ENCODE measurements at regions not wholly inside any gene's neighbourhood (a gene's known extent, or its start where the extent isn't known, plus 50 kb on each side); places are given as distances from the start of the nearest gene placed in this dataset.

DNA sequence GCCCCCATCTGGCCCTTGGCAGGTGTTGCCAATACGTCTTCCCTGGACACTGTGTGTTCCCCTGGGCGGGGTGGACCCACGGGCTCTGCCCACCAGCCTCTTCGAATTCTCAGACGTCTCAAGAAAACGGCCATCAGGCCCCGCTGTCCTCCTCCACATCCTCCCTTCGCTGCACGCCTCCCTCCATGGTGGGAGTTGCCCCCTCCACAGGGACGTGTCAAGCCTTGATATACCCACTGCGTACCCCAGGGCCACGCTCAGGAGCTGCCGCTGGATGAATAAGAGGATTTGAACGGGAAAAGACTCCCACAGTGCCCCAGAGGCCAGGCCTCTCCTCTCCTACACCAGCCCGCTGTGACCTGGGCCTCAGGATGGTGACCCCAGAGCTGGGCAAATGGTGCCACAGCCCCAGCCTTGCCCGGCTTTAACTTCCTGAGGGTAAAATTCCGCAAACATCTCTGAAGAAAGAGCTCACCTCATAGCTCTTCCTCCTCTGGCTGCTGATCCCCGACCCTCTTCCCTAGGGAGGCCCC lies 399.3 kb upstream of the MYT1L start:
- CTCF ChIA-PET (ENCODE audit: partially characterized antibody) = interaction anchor here (1.1 kb wide), 2 partner anchors 12 to 32 kb away, joined by 3 read pairs; no protein-coding TSS in a partner anchor
- H3K27ac ChIP-seq (ENCODE audit: low read depth, low read length) = no peak overlapping the region
- TF ChIP-seq RAD21 (IDR thresholded peaks at IDR 0.05 in 1 of 2, conservative IDR thresholded peaks at IDR 0.05 in 1 of 2; ENCODE audit: low read depth in 2 of 2, low read length in 2 of 2) (no peak), SRF (IDR thresholded peaks at IDR 0.05; ENCODE audit: low read depth, low read length) (no peak), RXRA (IDR thresholded peaks at IDR 0.05; ENCODE audit: insufficient read depth, low read depth, low read length) (no peak), RFX5 (IDR thresholded peaks at IDR 0.05; ENCODE audit: borderline replicate concordance, low read depth, low read length) (no peak), CTBP2 (IDR thresholded peaks at IDR 0.05; ENCODE audit: borderline replicate concordance, insufficient read depth, insufficient read length, low read length) (no peak), KDM4A (IDR thresholded peaks at IDR 0.05; ENCODE audit: low read depth, low read length, severe bottlenecking) (no peak), ASH2L (IDR thresholded peaks at IDR 0.05; ENCODE audit: low read length) (no peak), GTF2F1 (IDR thresholded peaks at IDR 0.05; ENCODE audit: borderline replicate concordance, low read depth, low read length) (no peak), EGR1 (IDR thresholded peaks at IDR 0.05; ENCODE audit: borderline replicate concordance, low read depth, low read length) (no peak)

More for the DNA sequence above, 399.3 kb upstream of the MYT1L start:
- Histone ChIP-seq H3K56ac (replicated peaks; ENCODE audit: insufficient read length, low read depth, low read length) (no peak overlapping the region), H3K27me3 (replicated peaks in 1 of 4; ENCODE audit: control insufficient read depth in 3 of 4, extremely low read depth in 1 of 4, insufficient read depth in 3 of 4, low read length in 3 of 4) (no peaks in the 10 kb centered on the region), H4K8ac (ENCODE audit: extremely low read depth, insufficient read depth, low read length) (no peak overlapping the region), H3K23ac (ENCODE audit: insufficient read length) (no peak overlapping the region), H4K5ac (ENCODE audit: insufficient read length, low read depth, low read length) (no peak overlapping the region), H3K9ac (replicated peaks in 1 of 4; ENCODE audit: extremely low read depth in 1 of 4, low read depth in 3 of 4, low read length in 3 of 4) (no peak overlapping the region), H3K79me2 (ENCODE audit: control insufficient read depth in 1 of 2, insufficient read depth in 2 of 2, low read length in 2 of 2) (no peaks in the 10 kb centered on the region), H2BK120ac (replicated peaks; ENCODE audit: low read depth, low read length) (no peak overlapping the region), H4K91ac (replicated peaks; ENCODE audit: insufficient read length, low read length) (no peak overlapping the region), H3K36me3 (ENCODE audit: control insufficient read depth in 2 of 4, insufficient read depth in 4 of 4, low read length in 3 of 4) (no peaks in the 10 kb centered on the region), H2BK20ac (ENCODE audit: low read length) (no peak overlapping the region), H2BK12ac (ENCODE audit: low read depth, low read length) (no peak overlapping the region), H3K4ac (replicated peaks; ENCODE audit: insufficient read length, low read depth, low read length) (no peak overlapping the region), H3K14ac (ENCODE audit: insufficient read length) (no peak overlapping the region), H3K4me2 (ENCODE audit: insufficient read depth in 1 of 2, low read depth in 2 of 2, low read length in 2 of 2) (no peak overlapping the region), H3K79me1 (ENCODE audit: low read depth, low read length) (no peaks in the 10 kb centered on the region), H4K20me1 (replicated peaks in 1 of 2; ENCODE audit: control insufficient read depth in 1 of 2, insufficient read depth in 2 of 2, low read length in 2 of 2) (peaks cover 0 to 4% of the 10 kb centered on the region in 2 experiments), H3K4me3 (ENCODE audit: extremely low read depth in 1 of 4, insufficient read depth in 2 of 4, low read depth in 3 of 4, low read length in 4 of 4) (no peak overlapping the region), H3K18ac (ENCODE audit: extremely low read depth, low read length) (no peak overlapping the region), H3K23me2 (ENCODE audit: low read depth, low read length) (no peaks in the 10 kb centered on the region), H2BK5ac (ENCODE audit: low read depth, low read length) (no peak overlapping the region), H3K4me1 (replicated peaks in 1 of 4; ENCODE audit: control insufficient read depth in 3 of 4, insufficient read depth in 4 of 4, low read length in 3 of 4) (no peaks in the 10 kb centered on the region), H2BK15ac (ENCODE audit: low read length) (no peak overlapping the region), H2AFZ (ENCODE audit: low read length) (no peak overlapping the region), H3K9me3 (ENCODE audit: insufficient read depth in 2 of 2, low read depth in 1 of 2, low read length in 1 of 2) (no peaks in the 10 kb centered on the region), H2AK5ac (ENCODE audit: low read depth, low read length) (no peak overlapping the region)
- FAIRE-seq (no peak), DNase-seq (ENCODE audit: low read depth in 1 of 2, low spot score in 2 of 2) (no peak)
- POLR2A ChIA-PET (ENCODE audit: partially characterized antibody) = no interaction called here
- 93% methylated on average over 12 of the region's 18 CpGs; no CpG with 5 or more reads in 1 of the 2 experiments for WGBS, 2 experiments (ENCODE audit: extremely low coverage in 1 of 2, insufficient coverage in 1 of 2, insufficient read length in 1 of 2, insufficient replicate concordance in 2 of 2, low coverage in 1 of 2, low lambda C conversion rate in 2 of 2, missing lambda C conversion rate in 1 of 2)

All from H1 (cell line).